SJCRH30 (cell line): ENCODE measurements at regions not wholly inside any gene's neighbourhood (a gene's known extent, or its start where the extent isn't known, plus 50 kb on each side); places are given as distances from the start of the nearest gene placed in this dataset.

Experiments
- DNase-seq, 2 experiments: peaks; one replicate each; pipeline ENCODE4 v3.0.0-alpha.2; 2015 to 2020
- H3K27ac ChIP-seq: fragments of 250-450 bp; sonication (Bioruptor Pico); 2 replicates; pipeline ENCODE4 v1.5.1; 2020; ENCODE audit warnings: mild to moderate bottlenecking, moderate library complexity
- H3K27me3 ChIP-seq: fragments of 250-450 bp; sonication (Bioruptor Pico); 2 replicates; pipeline ENCODE4 v1.5.1; 2020; ENCODE audit warnings: mild to moderate bottlenecking, moderate library complexity
- H3K36me3 ChIP-seq: fragments of 250-450 bp; sonication (Bioruptor Pico); 2 replicates; pipeline ENCODE4 v1.5.1; 2020; ENCODE audit warnings: mild to moderate bottlenecking, moderate library complexity
- H3K4me1 ChIP-seq: fragments of 250-450 bp; sonication (Bioruptor Pico); 2 replicates; pipeline ENCODE4 v1.5.1; 2020; ENCODE audit warnings: mild to moderate bottlenecking, moderate library complexity
- H3K4me3 ChIP-seq: fragments of 250-450 bp; sonication (Bioruptor Pico); 2 replicates; pipeline ENCODE4 v1.5.1; 2020; ENCODE audit warnings: mild to moderate bottlenecking, moderate library complexity
- H3K9me3 ChIP-seq: fragments of 250-450 bp; sonication (Bioruptor Pico); replicated peaks from 2 replicates; pipeline ENCODE4 v1.5.1; 2020; ENCODE audit warnings: mild to moderate bottlenecking, moderate library complexity

DNA sequence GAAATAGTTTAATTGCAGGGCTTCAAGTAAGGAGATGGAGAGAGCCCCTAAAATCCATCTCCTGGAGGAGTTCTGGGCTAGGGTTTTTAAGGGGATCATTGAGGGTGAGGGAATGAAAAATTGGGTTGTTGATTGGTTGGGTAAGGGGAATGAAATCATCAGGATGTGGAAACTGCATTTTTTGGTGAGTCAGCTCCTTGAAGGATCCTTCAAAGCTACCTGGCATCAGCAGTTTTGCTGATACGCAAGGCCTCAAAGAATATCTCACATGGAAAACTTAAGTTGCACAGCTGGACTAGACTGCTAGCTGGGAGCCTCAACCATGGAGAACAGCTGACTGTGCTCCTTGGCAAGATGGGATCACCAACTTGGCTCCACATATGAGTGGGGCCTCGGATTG is 136.7 kb downstream of the FGF10 start:
- H3K27me3 ChIP-seq, result no peaks in the 10 kb centered on the region
- no peaks in the 10 kb centered on the region for H3K36me3 ChIP-seq
- H3K4me3 ChIP-seq, result no peak overlapping the region
- DNase-seq, result no peak
- H3K27ac ChIP-seq, result no peak overlapping the region
- H3K4me1 ChIP-seq, result no peaks in the 10 kb centered on the region
- H3K9me3 ChIP-seq, result no peaks in the 10 kb centered on the region

GRCh38 chr5:44246986-44247385 is 142.2 kb downstream of the FGF10 start:
- H3K27ac ChIP-seq, result no peak overlapping the region
- no peaks in the 10 kb centered on the region for H3K9me3 ChIP-seq
- no peaks in the 10 kb centered on the region for H3K36me3 ChIP-seq
- H3K4me3 ChIP-seq, result no peak overlapping the region
- no peaks in the 10 kb centered on the region for H3K4me1 ChIP-seq
- H3K27me3 ChIP-seq, result no peaks in the 10 kb centered on the region
- no peak for DNase-seq

DNA sequence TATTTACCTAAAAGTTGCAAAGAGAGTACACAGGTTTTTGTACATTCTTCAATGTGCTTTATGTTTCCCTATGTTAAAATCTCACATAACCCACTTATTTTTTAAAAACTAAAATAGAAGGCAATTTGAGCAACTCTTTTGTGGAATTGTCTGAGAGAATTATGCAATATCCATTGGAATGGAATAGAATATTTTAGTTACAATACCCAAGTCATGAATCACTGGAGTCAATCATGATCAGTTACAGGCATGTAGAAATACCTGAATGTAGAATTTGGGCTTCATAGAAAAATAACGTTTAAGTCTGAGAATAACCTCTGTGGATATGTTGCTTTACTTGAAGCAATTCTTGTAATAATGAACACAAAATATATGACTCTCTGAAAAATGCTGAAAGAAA is 143.3 kb downstream of the FGF10 start:
- H3K4me3 ChIP-seq, result no peak overlapping the region
- DNase-seq, result no peak

GRCh38 chr5:44242791-44243190 is 146.4 kb downstream of the FGF10 start:
- Histone ChIP-seq H3K27me3 (no peaks in the 10 kb centered on the region), H3K36me3 (no peaks in the 10 kb centered on the region), H3K9me3 (no peaks in the 10 kb centered on the region), H3K4me1 (no peaks in the 10 kb centered on the region), H3K27ac (no peak overlapping the region), H3K4me3 (no peak overlapping the region)
- no peak for DNase-seq

More for the DNA sequence above, 143.3 kb downstream of the FGF10 start:
- Histone ChIP-seq H3K27ac (no peak overlapping the region), H3K9me3 (no peaks in the 10 kb centered on the region), H3K36me3 (no peaks in the 10 kb centered on the region), H3K27me3 (no peaks in the 10 kb centered on the region), H3K4me1 (no peaks in the 10 kb centered on the region)

GRCh38 chr5:44236040-44236439 is 153.2 kb downstream of the FGF10 start:
- no peak overlapping the region for H3K4me3 ChIP-seq
- H3K36me3 ChIP-seq, result no peaks in the 10 kb centered on the region
- H3K4me1 ChIP-seq, result no peaks in the 10 kb centered on the region
- no peaks in the 10 kb centered on the region for H3K27me3 ChIP-seq
- no peak overlapping the region for H3K27ac ChIP-seq
- DNase-seq, result no peak
- H3K9me3 ChIP-seq, result no peaks in the 10 kb centered on the region

- H3K4me1 ChIP-seq, result no peaks in the 10 kb centered on the region
- no peak overlapping the region for H3K27ac ChIP-seq
- H3K9me3 ChIP-seq, result no peaks in the 10 kb centered on the region
- DNase-seq, result no peak
- H3K36me3 ChIP-seq, result no peaks in the 10 kb centered on the region
- H3K27me3 ChIP-seq, result no peaks in the 10 kb centered on the region
- no peak overlapping the region for H3K4me3 ChIP-seq
Measured at GRCh38 chr5:44233691-44234090, 155.5 kb downstream of the FGF10 start.

DNA sequence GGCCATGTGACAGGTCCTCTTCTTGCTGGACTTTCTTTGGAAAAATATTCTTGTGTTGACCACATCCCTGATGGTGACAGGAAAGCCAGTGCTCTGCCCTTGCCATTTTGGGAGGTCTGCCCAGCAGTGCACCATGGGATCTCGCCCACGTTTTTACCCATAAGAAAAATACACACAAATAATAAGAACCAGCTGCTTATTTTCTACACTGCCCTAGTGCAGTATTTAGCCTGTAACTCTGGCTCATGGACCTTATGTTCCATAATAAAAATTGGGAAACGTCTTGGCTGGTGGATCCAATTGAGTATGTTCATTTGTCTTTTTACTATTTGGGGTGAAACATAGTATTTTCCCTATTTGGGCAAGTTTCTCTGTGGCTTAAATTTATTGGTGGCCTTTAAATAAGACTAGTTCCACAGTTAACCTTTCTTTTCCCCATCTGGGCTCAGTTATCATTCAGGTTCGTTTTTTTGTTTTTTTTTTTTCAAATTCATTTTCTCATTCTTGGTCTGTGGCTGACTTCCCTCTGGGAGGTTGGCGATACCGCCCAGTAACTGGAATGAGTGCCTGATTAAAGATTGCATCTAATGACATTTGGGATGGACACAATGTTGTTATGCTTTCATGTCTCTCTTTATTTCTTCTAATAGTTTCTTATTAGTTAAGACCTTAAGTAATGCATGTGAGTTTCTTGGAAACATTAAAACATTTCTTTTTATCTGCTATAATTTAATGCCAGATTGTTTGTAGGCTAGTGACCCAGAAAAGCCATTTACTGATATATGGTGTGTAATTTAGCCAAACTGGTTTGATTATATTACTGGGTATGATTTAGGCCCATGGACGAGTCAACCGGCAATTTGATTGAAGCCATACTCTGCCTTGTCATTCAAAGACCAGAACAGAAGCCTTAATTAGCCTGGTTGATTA is 163.7 kb downstream of the FGF10 start:
- no peaks in the 10 kb centered on the region for H3K9me3 ChIP-seq
- no peaks in the 10 kb centered on the region for H3K4me1 ChIP-seq
- H3K4me3 ChIP-seq, result no peak overlapping the region
- H3K27me3 ChIP-seq, result no peaks in the 10 kb centered on the region
- DNase-seq, result no peak
- no peak overlapping the region for H3K27ac ChIP-seq
- H3K36me3 ChIP-seq, result no peaks in the 10 kb centered on the region

GRCh38 chr5:44199408-44199807 is 189.8 kb downstream of the FGF10 start:
- Histone ChIP-seq H3K9me3 (no peaks in the 10 kb centered on the region), H3K27me3 (no peaks in the 10 kb centered on the region), H3K4me1 (no peaks in the 10 kb centered on the region), H3K4me3 (no peak overlapping the region), H3K27ac (no peak overlapping the region), H3K36me3 (no peaks in the 10 kb centered on the region)
- DNase-seq, result no peak

DNA sequence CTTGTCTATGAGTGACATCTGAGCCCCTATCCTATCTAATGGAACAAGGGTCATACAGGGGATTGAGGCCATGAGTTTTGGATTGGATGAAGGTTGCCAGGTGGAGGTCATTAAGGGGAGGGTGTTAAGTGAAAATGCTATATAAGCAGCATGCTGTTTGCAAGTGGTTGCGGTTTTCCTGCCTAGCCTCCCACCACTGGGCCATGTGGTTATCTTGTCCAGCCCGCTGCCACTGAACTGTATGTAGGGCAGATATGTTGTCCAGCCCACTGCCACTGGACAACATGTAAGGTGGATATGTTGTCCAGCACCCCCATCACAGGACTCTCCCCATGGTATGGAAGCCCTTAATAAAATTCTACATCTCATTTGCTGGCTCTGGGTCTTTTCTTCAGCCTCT is 200.0 kb downstream of the FGF10 start:
- Histone ChIP-seq H3K4me1 (no peaks in the 10 kb centered on the region), H3K27me3 (no peaks in the 10 kb centered on the region; the same call in 1 of the 2 replicates), H3K36me3 (no peaks in the 10 kb centered on the region), H3K4me3 (no peak overlapping the region), H3K27ac (no peak overlapping the region), H3K9me3 (no peaks in the 10 kb centered on the region)
- DNase-seq, result no peak

GRCh38 chr5:44187973-44188372 is 201.2 kb downstream of the FGF10 start:
- Histone ChIP-seq H3K4me3 (no peak overlapping the region), H3K4me1 (no peaks in the 10 kb centered on the region), H3K9me3 (no peaks in the 10 kb centered on the region), H3K27me3 (no peaks in the 10 kb centered on the region; the same call in 1 of the 2 replicates), H3K27ac (no peak overlapping the region), H3K36me3 (no peaks in the 10 kb centered on the region)
- no peak for DNase-seq

DNA sequence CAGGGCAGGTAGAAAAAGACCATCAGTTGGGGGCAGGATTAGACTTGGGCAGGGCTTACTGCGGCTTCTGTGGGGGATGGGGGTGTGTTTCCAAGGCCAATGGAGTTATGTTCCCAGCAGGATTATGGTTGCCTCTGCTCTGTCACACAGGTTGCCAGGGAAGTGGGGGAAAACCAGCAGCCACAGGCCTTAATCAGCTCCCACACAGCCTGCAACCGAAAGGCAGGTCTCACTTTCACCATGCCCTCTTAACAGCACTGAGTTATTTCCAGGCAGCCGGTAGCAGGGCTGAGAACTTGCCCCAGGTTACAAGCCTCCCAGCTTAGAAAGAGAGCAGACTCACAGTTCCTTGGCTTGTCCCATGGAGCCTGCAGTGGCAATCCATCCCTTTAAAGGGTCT is 205.5 kb downstream of the FGF10 start:
- DNase-seq, result no peak
- H3K4me3 ChIP-seq, result no peak overlapping the region
- H3K4me1 ChIP-seq, result no peaks in the 10 kb centered on the region
- H3K27me3 ChIP-seq, result no peaks in the 10 kb centered on the region; the same call in 1 of the 2 replicates
- no peaks in the 10 kb centered on the region for H3K9me3 ChIP-seq
- no peak overlapping the region for H3K27ac ChIP-seq
- H3K36me3 ChIP-seq, result no peaks in the 10 kb centered on the region

- H3K36me3 ChIP-seq, result no peaks in the 10 kb centered on the region
- DNase-seq, result no peak
- no peak overlapping the region for H3K4me3 ChIP-seq
- no peaks in the 10 kb centered on the region for H3K9me3 ChIP-seq
- H3K27me3 ChIP-seq, result no peaks in the 10 kb centered on the region; the same call in 1 of the 2 replicates
- no peaks in the 10 kb centered on the region for H3K4me1 ChIP-seq
- no peak overlapping the region for H3K27ac ChIP-seq
Measured at GRCh38 chr5:44183312-44183711, 205.9 kb downstream of the FGF10 start.

DNA sequence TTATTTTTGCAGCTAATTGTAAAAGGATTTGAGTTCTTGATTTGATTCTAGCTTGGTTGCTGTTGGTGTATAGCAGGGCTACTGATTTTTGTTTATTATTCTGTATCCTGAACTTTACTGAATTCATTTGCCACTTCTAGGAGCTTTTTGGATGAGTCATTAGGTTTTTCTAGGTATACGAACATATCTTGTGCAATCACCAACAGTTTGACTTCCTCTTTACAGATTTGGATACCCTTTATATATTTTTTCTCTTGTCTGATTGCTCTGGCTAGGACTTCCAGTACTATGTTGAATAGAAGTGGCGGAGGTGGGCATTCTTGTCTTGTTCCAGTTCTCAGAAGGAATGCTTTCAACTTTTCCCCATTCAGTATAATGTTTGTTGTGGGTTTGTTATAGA is 210.8 kb downstream of the FGF10 start:
- no peaks in the 10 kb centered on the region for H3K9me3 ChIP-seq
- H3K27ac ChIP-seq, result no peak overlapping the region
- DNase-seq, result no peak
- no peaks in the 10 kb centered on the region for H3K36me3 ChIP-seq
- no peaks in the 10 kb centered on the region for H3K4me1 ChIP-seq
- no peak overlapping the region for H3K4me3 ChIP-seq
- H3K27me3 ChIP-seq, result no peaks in the 10 kb centered on the region

DNA sequence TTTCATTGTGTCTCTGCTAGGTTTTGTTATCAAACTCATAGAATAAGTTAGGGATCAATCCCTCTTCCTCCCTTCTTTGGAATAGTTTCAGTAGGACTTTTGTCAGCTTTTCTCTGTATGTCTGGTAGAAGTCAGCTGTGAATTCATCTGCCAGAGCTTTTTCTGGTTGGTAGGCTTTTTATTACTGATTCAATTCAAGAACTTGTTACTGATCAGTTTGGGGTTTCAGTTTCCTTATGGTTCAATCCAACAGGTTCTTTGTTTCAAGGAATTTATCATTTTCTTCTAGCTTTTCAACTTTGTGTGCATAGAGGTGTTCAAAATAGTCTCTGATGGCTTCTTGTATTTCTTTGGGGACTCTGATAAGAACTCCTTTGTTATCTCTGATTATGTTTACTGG is 221.7 kb downstream of the FGF10 start:
- H3K4me3 ChIP-seq, result no peak overlapping the region
- no peak for DNase-seq
- no peaks in the 10 kb centered on the region for H3K36me3 ChIP-seq
- no peaks in the 10 kb centered on the region for H3K9me3 ChIP-seq
- H3K27ac ChIP-seq, result no peak overlapping the region
- no peaks in the 10 kb centered on the region for H3K4me1 ChIP-seq
- H3K27me3 ChIP-seq, result no peaks in the 10 kb centered on the region

- Histone ChIP-seq H3K27ac (no peak overlapping the region), H3K9me3 (peaks cover 8% of the 10 kb centered on the region), H3K27me3 (no peaks in the 10 kb centered on the region), H3K4me1 (no peaks in the 10 kb centered on the region), H3K36me3 (no peaks in the 10 kb centered on the region), H3K4me3 (no peak overlapping the region)
- no peak for DNase-seq
Measured at GRCh38 chr5:44160369-44160768, 228.9 kb downstream of the FGF10 start.
